AG04450 (cell line): ENCODE measurements at regions not wholly inside any gene's neighbourhood (a gene's known extent, or its start where the extent isn't known, plus 50 kb on each side); places are given as distances from the start of the nearest gene placed in this dataset.

Source experiments
- CTCF ChIA-PET: fragments of 300-600, 350-600 bp; formaldehyde crosslinking; extraction: SDS; loops from one replicate; lab custom pipeline; 2022; ENCODE audit warnings: antibody characterized with exemption, inconsistent platforms; lab: Charles Lee
- POLR2A ChIA-PET: fragments of 350-600 bp; formaldehyde crosslinking; extraction: SDS; loops from one replicate; lab custom pipeline; 2021; ENCODE audit warnings: antibody characterized with exemption, inconsistent platforms; lab: Yijun Ruan, JAX
- DNase-seq: peaks from one replicate; pipeline ENCODE4 v3.0.0-alpha.2; 2011; ENCODE audit warnings: low read depth, low spot score
- H3K27ac ChIP-seq: one replicate; pipeline ENCODE4 v1.5.1; 2012; ENCODE audit warnings: low read depth, low read length, control low read depth
- H3K27me3 ChIP-seq: one replicate; pipeline ENCODE4 v1.6.0; 2012; ENCODE audit warnings: low read length; ENCODE audit not compliant: control insufficient read depth, insufficient read depth
- H3K4me3 ChIP-seq: 2 replicates; pipeline ENCODE4 v1.5.1; 2011; ENCODE audit warnings: mild to moderate bottlenecking, low read depth, low read length, control low read depth
- H3K9me3 ChIP-seq: 2 replicates; pipeline ENCODE4 v1.5.1; 2012; ENCODE audit warnings: low read length; ENCODE audit not compliant: control insufficient read depth, insufficient read depth
- TF ChIP-seq, protein P1 (sequence below): IDR thresholded peaks from 2 replicates; pipeline ENCODE4 v1.5.1; 2011; ENCODE audit warnings: low read depth, low read length, control low read depth, inconsistent platforms

DNA sequence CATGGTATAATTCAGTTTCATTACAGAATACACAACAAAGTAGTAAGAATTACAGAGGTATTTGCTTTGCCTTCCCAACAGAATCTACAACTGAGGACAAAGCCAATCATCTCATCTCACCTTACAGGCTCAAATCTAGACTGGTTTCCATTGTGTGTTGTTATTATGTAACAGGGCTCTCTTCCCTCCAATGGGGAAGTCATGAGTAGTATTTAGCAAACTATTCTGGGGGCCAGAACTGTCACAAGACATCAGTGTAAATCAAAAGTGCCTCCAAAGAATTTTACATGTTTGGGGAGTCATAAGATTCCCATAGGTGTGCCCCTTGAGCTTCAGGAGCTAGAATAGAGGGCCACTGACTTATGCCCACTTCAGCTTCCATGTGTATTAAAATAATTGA is 187.0 kb upstream of the EDNRB start:
- Histone ChIP-seq H3K9me3 (no peaks in the 10 kb centered on the region), H3K27ac (no peak overlapping the region), H3K27me3 (no peaks in the 10 kb centered on the region), H3K4me3 (no peak overlapping the region)
- DNase-seq, result no peak
- POLR2A ChIA-PET, result no interaction called here
- TF ChIP-seq, protein P1, sequence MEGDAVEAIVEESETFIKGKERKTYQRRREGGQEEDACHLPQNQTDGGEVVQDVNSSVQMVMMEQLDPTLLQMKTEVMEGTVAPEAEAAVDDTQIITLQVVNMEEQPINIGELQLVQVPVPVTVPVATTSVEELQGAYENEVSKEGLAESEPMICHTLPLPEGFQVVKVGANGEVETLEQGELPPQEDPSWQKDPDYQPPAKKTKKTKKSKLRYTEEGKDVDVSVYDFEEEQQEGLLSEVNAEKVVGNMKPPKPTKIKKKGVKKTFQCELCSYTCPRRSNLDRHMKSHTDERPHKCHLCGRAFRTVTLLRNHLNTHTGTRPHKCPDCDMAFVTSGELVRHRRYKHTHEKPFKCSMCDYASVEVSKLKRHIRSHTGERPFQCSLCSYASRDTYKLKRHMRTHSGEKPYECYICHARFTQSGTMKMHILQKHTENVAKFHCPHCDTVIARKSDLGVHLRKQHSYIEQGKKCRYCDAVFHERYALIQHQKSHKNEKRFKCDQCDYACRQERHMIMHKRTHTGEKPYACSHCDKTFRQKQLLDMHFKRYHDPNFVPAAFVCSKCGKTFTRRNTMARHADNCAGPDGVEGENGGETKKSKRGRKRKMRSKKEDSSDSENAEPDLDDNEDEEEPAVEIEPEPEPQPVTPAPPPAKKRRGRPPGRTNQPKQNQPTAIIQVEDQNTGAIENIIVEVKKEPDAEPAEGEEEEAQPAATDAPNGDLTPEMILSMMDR, result no peak
- CTCF ChIA-PET, result interaction anchor here (3.5 kb wide), 1 partner anchor 15 kb away, joined by 24 read pairs; no protein-coding TSS in a partner anchor

GRCh38 chr13:78103936-78104335 is 185.3 kb upstream of the EDNRB start:
- Histone ChIP-seq H3K4me3 (no peak overlapping the region), H3K27me3 (no peaks in the 10 kb centered on the region), H3K27ac (no peak overlapping the region), H3K9me3 (no peaks in the 10 kb centered on the region)
- TF ChIP-seq, protein P1, result no peak
- no peak for DNase-seq
- CTCF ChIA-PET, result interaction anchor here (0.9 to 1.2 kb wide), 2 partner anchors 17 to 19 kb away, joined by 3 to 4 read pairs; no protein-coding TSS in a partner anchor
- POLR2A ChIA-PET, result no interaction called here

DNA sequence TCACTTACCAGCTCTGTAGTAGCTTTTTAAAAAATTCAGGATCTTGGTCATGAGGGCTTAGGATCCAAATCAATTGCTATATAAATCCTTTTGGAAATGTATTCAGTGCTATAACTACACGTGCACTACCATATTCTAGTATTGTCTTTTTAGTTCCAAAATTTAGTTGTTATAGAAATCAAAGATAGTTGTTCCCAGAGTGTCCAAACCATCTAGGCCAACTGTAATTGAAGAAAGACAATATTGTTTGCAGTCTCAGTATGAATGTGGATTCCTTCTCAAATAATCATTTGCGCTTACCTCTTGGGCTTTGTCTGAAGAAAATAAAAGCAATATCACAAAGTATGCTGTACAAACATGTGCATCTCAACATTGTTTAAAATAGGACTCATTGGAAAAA is 184.1 kb upstream of the EDNRB start:
- POLR2A ChIA-PET, result no interaction called here
- CTCF ChIA-PET, result interaction anchor here (1.2 kb wide), 1 partner anchor 19 kb away, joined by 11 read pairs; no protein-coding TSS in a partner anchor
- Histone ChIP-seq H3K9me3 (no peaks in the 10 kb centered on the region), H3K4me3 (no peak overlapping the region), H3K27ac (no peak overlapping the region), H3K27me3 (no peaks in the 10 kb centered on the region)
- TF ChIP-seq, protein P1, result no peak
- DNase-seq, result no peak

DNA sequence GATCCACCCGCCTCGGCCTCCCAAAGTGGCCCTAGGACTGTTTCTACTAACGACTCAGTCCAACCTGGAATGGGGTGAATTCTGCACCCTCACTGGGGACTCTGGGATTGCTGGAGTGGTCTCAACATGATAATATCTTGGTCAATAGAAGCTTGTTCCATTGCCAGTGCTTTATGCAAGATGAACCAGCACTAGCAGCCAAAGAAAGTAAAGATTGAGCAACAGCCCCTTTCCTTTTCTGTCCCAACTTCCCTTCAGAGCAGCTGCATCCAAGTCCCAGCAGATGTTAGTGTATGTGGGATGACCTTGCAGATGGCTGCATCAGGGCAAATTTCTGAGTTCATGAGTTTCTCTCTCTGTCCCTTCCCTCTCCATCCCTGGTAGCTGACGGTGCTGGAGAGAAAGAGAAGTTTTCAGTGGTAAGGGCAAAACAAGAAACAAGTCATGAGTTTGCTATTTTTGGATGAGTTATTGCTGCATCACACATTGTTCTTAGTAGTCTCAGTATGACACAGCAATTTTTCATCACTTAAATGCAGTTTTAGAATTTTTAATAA is 183.6 kb upstream of the EDNRB start:
- H3K9me3 ChIP-seq, result no peaks in the 10 kb centered on the region
- POLR2A ChIA-PET, result no interaction called here
- no peak for DNase-seq
- H3K4me3 ChIP-seq, result no peak overlapping the region
- H3K27me3 ChIP-seq, result no peaks in the 10 kb centered on the region
- TF ChIP-seq, protein P1, result no peak
- CTCF ChIA-PET, result interaction anchor here (1.2 kb wide), 1 partner anchor 19 kb away, joined by 11 read pairs; no protein-coding TSS in a partner anchor
- no peak overlapping the region for H3K27ac ChIP-seq

DNA sequence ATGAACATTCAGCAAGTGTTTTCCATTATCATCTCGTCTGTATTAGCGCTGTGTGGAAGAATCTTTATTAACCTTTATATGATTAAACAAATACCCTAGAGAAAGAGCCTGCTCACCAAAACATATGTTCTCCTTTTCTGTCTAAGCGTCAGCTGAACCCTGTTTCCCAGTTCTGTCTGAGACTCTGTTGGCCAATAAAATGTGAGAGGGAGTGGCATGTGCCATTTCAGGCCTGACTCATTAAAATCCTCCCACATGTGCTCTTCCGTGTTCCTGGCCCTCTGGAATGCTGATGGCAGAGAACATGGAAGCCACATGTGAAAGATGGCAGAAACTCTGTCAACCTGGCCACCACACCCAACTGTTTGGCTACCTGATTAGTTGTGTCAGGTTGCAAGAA is 181.9 kb upstream of the EDNRB start:
- TF ChIP-seq, protein P1, result no peak
- H3K27ac ChIP-seq, result no peak overlapping the region
- H3K9me3 ChIP-seq, result no peaks in the 10 kb centered on the region
- no peaks in the 10 kb centered on the region for H3K27me3 ChIP-seq
- DNase-seq, result no peak
- H3K4me3 ChIP-seq, result no peak overlapping the region
- CTCF ChIA-PET, result interaction anchor here (1.1 kb wide), 1 partner anchor 21 kb away, joined by 3 read pairs; no protein-coding TSS in a partner anchor
- POLR2A ChIA-PET, result no interaction called here
